H9 (cell line): ENCODE measurements at regions not wholly inside any gene's neighbourhood (a gene's known extent, or its start where the extent isn't known, plus 50 kb on each side); places are given as distances from the start of the nearest gene placed in this dataset.

Experiments
- DNase-seq: peaks from one replicate; pipeline ENCODE4 v3.0.0-alpha.2; 2017
- H2AFZ ChIP-seq: one replicate; pipeline ENCODE4 v1.6.1; 2013; ENCODE audit warnings: mild to moderate bottlenecking, low read length, control low read depth, moderate library complexity
- H2AK5ac ChIP-seq: 2 replicates; pipeline ENCODE4 v1.6.1; 2013; ENCODE audit warnings: low read length, control low read depth, mixed read lengths; ENCODE audit not compliant: insufficient read length
- H2BK120ac ChIP-seq: one replicate; pipeline ENCODE4 v1.6.1; 2013; ENCODE audit warnings: low read depth, mild to moderate bottlenecking, low read length, control low read depth, inconsistent platforms; ENCODE audit not compliant: poor library complexity, severe bottlenecking
- H2BK12ac ChIP-seq: 2 replicates; pipeline ENCODE4 v1.6.1; 2013; ENCODE audit warnings: low read length, control low read depth, mixed read lengths, low read depth; ENCODE audit not compliant: insufficient read length
- H2BK15ac ChIP-seq: 2 replicates; pipeline ENCODE4 v1.6.1; 2013; ENCODE audit warnings: low read depth, low read length, control low read depth
- H2BK20ac ChIP-seq: one replicate; pipeline ENCODE4 v1.6.1; 2013; ENCODE audit warnings: low read depth, mild to moderate bottlenecking, low read length, control low read depth, inconsistent platforms; ENCODE audit not compliant: poor library complexity, severe bottlenecking
- H2BK5ac ChIP-seq: 2 replicates; pipeline ENCODE4 v1.6.1; 2013; ENCODE audit warnings: low read length, control low read depth, mixed read lengths; ENCODE audit not compliant: insufficient read length
- H3K14ac ChIP-seq: 2 replicates; pipeline ENCODE4 v1.6.1; 2013; ENCODE audit warnings: low read length, control low read depth; ENCODE audit not compliant: insufficient read depth
- H3K18ac ChIP-seq: 2 replicates; pipeline ENCODE4 v1.6.1; 2013; ENCODE audit warnings: low read depth, mild to moderate bottlenecking, mixed read lengths, low read length, control low read depth; ENCODE audit not compliant: insufficient read length
- H3K23ac ChIP-seq: 2 replicates; pipeline ENCODE4 v1.6.1; 2013; ENCODE audit warnings: low read length, control low read depth, mixed read lengths, low read depth; ENCODE audit not compliant: insufficient read length
- H3K23me2 ChIP-seq: 2 replicates; pipeline ENCODE4 v1.6.1; 2013; ENCODE audit warnings: low read depth, mild to moderate bottlenecking, mixed read lengths, low read length, control low read depth; ENCODE audit not compliant: insufficient read length, poor library complexity, severe bottlenecking
- H3K27ac ChIP-seq: 2 replicates; pipeline ENCODE4 v1.5.1; 2013; ENCODE audit warnings: low read length, control low read depth, mixed read lengths, low read depth; ENCODE audit not compliant: insufficient read length
- H3K27me3 ChIP-seq: 2 replicates; pipeline ENCODE4 v1.6.1; 2013; ENCODE audit warnings: low read length, control low read depth, inconsistent platforms; ENCODE audit not compliant: insufficient read depth
- H3K4ac ChIP-seq: 2 replicates; pipeline ENCODE4 v1.6.1; 2013; ENCODE audit warnings: low read depth, mild to moderate bottlenecking, control low read depth, inconsistent platforms, low read length, moderate library complexity
- H3K4me1 ChIP-seq: 2 replicates; pipeline ENCODE4 v1.6.1; 2013; ENCODE audit warnings: low read length, control low read depth, inconsistent platforms; ENCODE audit not compliant: insufficient read depth
- H3K4me2 ChIP-seq: 2 replicates; pipeline ENCODE4 v1.6.1; 2013; ENCODE audit warnings: low read length, control low read depth, mixed read lengths; ENCODE audit not compliant: insufficient read length, insufficient read depth
- H3K56ac ChIP-seq: 2 replicates; pipeline ENCODE4 v1.6.1; 2013; ENCODE audit warnings: low read depth, mild to moderate bottlenecking, mixed read lengths, low read length, control low read depth; ENCODE audit not compliant: insufficient read length
- H3K79me1 ChIP-seq: 2 replicates; pipeline ENCODE4 v1.6.1; 2013; ENCODE audit warnings: low read depth, mild to moderate bottlenecking, moderate library complexity, low read length, control low read depth, inconsistent platforms; ENCODE audit not compliant: insufficient read depth, poor library complexity, severe bottlenecking
- H3K79me2 ChIP-seq: 2 replicates; pipeline ENCODE4 v1.6.1; 2013; ENCODE audit warnings: low read length, control low read depth, inconsistent platforms; ENCODE audit not compliant: insufficient read depth
- H3K9ac ChIP-seq: 2 replicates; pipeline ENCODE4 v1.6.1; 2013; ENCODE audit warnings: low read length, control low read depth, mixed read lengths; ENCODE audit not compliant: insufficient read length; ENCODE audit errors: extremely low read depth
- H3K9me3 ChIP-seq: one replicate; pipeline ENCODE4 v1.6.1; 2013; ENCODE audit warnings: low read depth, low read length, inconsistent platforms; ENCODE audit not compliant: control insufficient read depth
- H3T11ph ChIP-seq: one replicate; pipeline ENCODE4 v1.6.1; 2013; ENCODE audit warnings: mild to moderate bottlenecking, low read length, control low read depth, inconsistent platforms
- H4K20me1 ChIP-seq: one replicate; pipeline ENCODE4 v1.6.1; 2013; ENCODE audit not compliant: control insufficient read depth, insufficient read length, insufficient read depth
- H4K5ac ChIP-seq: 2 replicates; pipeline ENCODE4 v1.6.1; 2013; ENCODE audit warnings: low read depth, mild to moderate bottlenecking, mixed read lengths, low read length, control low read depth; ENCODE audit not compliant: insufficient read length
- H4K8ac ChIP-seq: replicated peaks from 2 replicates; pipeline ENCODE4 v1.6.1; 2013; ENCODE audit warnings: low read length, control low read depth, mixed read lengths, low read depth; ENCODE audit not compliant: insufficient read length
- H4K91ac ChIP-seq: 2 replicates; pipeline ENCODE4 v1.6.1; 2013; ENCODE audit warnings: low read depth, mild to moderate bottlenecking, moderate library complexity, mixed read lengths, low read length, control low read depth; ENCODE audit not compliant: insufficient read length
- H3K27ac Mint-ChIP-seq, 3 experiments: 2 replicates in 2 of 3; 3 replicates in 1 of 3; pipeline ENCODE4 v1.8.0; 2020 to 2021; ENCODE audit warnings: mixed read lengths in 3 of 3, mild to moderate bottlenecking in 1 of 3, moderate library complexity in 1 of 3
- H3K27me3 Mint-ChIP-seq: 2 replicates; pipeline ENCODE4 v1.8.0; 2021; ENCODE audit warnings: low read depth, mild to moderate bottlenecking, moderate library complexity, mixed read lengths
- H3K36me3 Mint-ChIP-seq, 3 experiments: 2 replicates in 2 of 3; 3 replicates in 1 of 3; pipeline ENCODE4 v1.8.0; 2020 to 2021; ENCODE audit warnings: low read depth in 3 of 3, mixed read lengths in 3 of 3; ENCODE audit not compliant: insufficient read depth in 1 of 3
- H3K4me1 Mint-ChIP-seq, 2 experiments: 2 replicates each; pipeline ENCODE4 v1.8.0; 2020; ENCODE audit warnings: mixed read lengths in 2 of 2
- H3K4me3 Mint-ChIP-seq, 2 experiments: 2 replicates in 1 of 2; 3 replicates in 1 of 2; pipeline ENCODE4 v1.8.0; 2020 to 2021; ENCODE audit warnings: mild to moderate bottlenecking in 2 of 2, mixed read lengths in 2 of 2, moderate library complexity in 1 of 2
- H3K9me3 Mint-ChIP-seq, 2 experiments: 2 replicates in 1 of 2; 3 replicates in 1 of 2; pipeline ENCODE4 v1.8.0; 2020; ENCODE audit warnings: mild to moderate bottlenecking in 2 of 2, mixed read lengths in 2 of 2, moderate library complexity in 1 of 2
- WGBS: extraction: QIAGEN DNeasy Blood & Tissue Kit; methylation state at CpG from one replicate; pipeline ENCODE4 v1.1.7; 2013; ENCODE audit warnings: missing lambda C conversion rate, low lambda C conversion rate, mixed read lengths; ENCODE audit not compliant: insufficient read length; ENCODE audit errors: extremely low coverage; 5-methylcytosine and 5-hydroxymethylcytosine counted together
- TF ChIP-seq, protein P1 (sequence below): fragments of 200-600 bp; sonication (generic); conservative IDR thresholded peaks from 3 replicates; pipeline ENCODE4 v1.8.0; 2021; ENCODE audit warnings: antibody characterized with exemption, mild to moderate bottlenecking

DNA sequence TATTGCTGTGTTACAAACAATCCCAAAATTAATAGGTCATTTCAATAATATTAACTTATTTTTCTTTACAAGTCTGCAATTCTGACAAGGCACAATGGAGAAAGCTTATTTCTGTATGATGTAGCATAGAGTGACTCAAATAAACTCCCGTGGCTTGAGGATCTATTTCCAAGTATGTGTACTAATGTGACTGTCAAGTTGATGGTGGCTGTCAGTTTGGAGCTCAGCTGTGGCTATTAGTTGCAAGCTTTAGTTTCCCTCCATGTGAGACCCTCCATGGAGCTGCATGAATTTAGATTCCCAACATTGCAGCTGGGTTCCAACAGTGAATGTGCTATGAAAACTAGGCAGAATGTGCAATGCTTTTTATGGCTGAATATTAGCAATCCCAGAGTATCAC lies 515.5 kb upstream of the GBE1 start:
- Histone ChIP-seq H2AK5ac (no peak overlapping the region), H3K27me3 (no peaks in the 10 kb centered on the region), H2BK120ac (no peak overlapping the region), H4K20me1 (no peaks in the 10 kb centered on the region), H3T11ph (no peak overlapping the region), H3K79me2 (no peaks in the 10 kb centered on the region), H2BK5ac (no peak overlapping the region), H3K27ac (no peak overlapping the region), H3K23me2 (no peaks in the 10 kb centered on the region), H3K9ac (no peak overlapping the region), H3K18ac (no peak overlapping the region), H3K4me1 (no peaks in the 10 kb centered on the region; the same call in 1 of the 2 replicates), H3K9me3 (no peaks in the 10 kb centered on the region), H2BK15ac (no peak overlapping the region), H3K79me1 (no peaks in the 10 kb centered on the region), H3K14ac (no peak overlapping the region), H2BK20ac (no peak overlapping the region), H4K91ac (no peak overlapping the region), H3K4ac (no peak overlapping the region), H3K23ac (no peak overlapping the region), H2BK12ac (no peak overlapping the region), H4K8ac (no peak overlapping the region), H3K4me2 (no peak overlapping the region), H2AFZ (no peak overlapping the region), H3K56ac (no peak overlapping the region), H4K5ac (no peak overlapping the region)
- H3K27me3 Mint-ChIP-seq = no peaks in the 10 kb centered on the region
- DNase-seq = no peak
- no peak overlapping the region for H3K27ac Mint-ChIP-seq
- TF ChIP-seq, protein P1, sequence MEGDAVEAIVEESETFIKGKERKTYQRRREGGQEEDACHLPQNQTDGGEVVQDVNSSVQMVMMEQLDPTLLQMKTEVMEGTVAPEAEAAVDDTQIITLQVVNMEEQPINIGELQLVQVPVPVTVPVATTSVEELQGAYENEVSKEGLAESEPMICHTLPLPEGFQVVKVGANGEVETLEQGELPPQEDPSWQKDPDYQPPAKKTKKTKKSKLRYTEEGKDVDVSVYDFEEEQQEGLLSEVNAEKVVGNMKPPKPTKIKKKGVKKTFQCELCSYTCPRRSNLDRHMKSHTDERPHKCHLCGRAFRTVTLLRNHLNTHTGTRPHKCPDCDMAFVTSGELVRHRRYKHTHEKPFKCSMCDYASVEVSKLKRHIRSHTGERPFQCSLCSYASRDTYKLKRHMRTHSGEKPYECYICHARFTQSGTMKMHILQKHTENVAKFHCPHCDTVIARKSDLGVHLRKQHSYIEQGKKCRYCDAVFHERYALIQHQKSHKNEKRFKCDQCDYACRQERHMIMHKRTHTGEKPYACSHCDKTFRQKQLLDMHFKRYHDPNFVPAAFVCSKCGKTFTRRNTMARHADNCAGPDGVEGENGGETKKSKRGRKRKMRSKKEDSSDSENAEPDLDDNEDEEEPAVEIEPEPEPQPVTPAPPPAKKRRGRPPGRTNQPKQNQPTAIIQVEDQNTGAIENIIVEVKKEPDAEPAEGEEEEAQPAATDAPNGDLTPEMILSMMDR = no peak
- H3K4me3 Mint-ChIP-seq = no peak overlapping the region
- no CpG with 5 or more reads among the region's 1 CpG for WGBS
- H3K36me3 Mint-ChIP-seq = peaks cover 0 to 15% (median 2%) of the 10 kb centered on the region in 3 experiments; a peak in 4 of 7 replicates
- peaks cover 3 to 16% of the 10 kb centered on the region in 2 experiments; a peak in 4 of 5 replicates for H3K9me3 Mint-ChIP-seq
- H3K4me1 Mint-ChIP-seq = no peaks in the 10 kb centered on the region
